ENCODE measurements at regions not wholly inside any gene's neighbourhood (a gene's known extent, or its start where the extent isn't known, plus 50 kb on each side); places are given as distances from the start of the nearest gene placed in this dataset.

DNA sequence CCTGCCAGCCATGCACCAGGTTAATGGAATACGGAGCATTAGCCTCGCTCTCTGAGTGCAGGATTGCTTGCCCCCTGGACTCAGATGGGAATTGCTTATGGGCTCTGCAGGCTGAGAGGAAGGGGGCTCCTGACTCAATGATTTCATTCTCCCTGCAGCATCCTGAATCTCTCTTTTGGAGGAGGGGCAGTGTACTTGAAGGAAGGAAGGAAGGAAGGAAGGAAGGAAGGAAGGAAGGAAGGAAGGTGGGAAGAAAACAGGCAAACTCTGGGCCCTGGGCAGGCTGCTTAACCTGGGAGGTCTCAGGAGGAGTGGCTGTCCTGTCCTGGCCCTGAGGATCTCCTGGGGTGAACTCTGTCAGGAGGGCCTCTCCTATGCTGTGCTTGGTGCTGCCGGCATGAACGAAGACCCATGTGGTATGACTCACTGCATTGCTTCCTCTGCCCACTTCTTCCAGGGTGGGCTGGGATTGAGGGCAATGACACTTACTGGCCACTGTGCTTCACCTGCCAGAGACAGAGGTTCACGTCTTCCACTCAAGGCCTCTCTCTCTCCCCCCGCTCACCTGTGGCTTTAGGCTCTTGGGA is 257.1 kb upstream of the CSF3R start:
- no peak for DNase-seq (ENCODE audit: low read depth in 1 of 2, low spot score in 2 of 2)
- ChIA-PET CTCF (ENCODE audit: partially characterized antibody) (interaction anchor here (1.0 kb wide), 1 partner anchor 13 kb away, joined by 3 read pairs; no protein-coding TSS in a partner anchor), POLR2A (ENCODE audit: partially characterized antibody) (no interaction called here)
- Histone ChIP-seq H2BK15ac (ENCODE audit: low read length) (no peak overlapping the region), H3K4ac (replicated peaks; ENCODE audit: insufficient read length, low read depth, low read length) (no peak overlapping the region), H3K4me3 (ENCODE audit: extremely low read depth in 1 of 4, insufficient read depth in 2 of 4, low read depth in 3 of 4, low read length in 4 of 4) (no peak overlapping the region), H2AFZ (ENCODE audit: low read length) (no peak overlapping the region), H2BK120ac (replicated peaks; ENCODE audit: low read depth, low read length) (no peak overlapping the region), H3K18ac (ENCODE audit: extremely low read depth, low read length) (no peak overlapping the region), H2AK5ac (ENCODE audit: low read depth, low read length) (no peak overlapping the region), H2BK20ac (ENCODE audit: low read length) (no peak overlapping the region), H3K27me3 (replicated peaks in 1 of 4; ENCODE audit: control insufficient read depth in 3 of 4, extremely low read depth in 1 of 4, insufficient read depth in 3 of 4, low read length in 3 of 4) (no peaks in the 10 kb centered on the region), H3K9me3 (ENCODE audit: insufficient read depth in 2 of 2, low read depth in 1 of 2, low read length in 1 of 2) (peaks cover 3% of the 10 kb centered on the region in 2 experiments; a peak in 1 of 4 replicates), H3K36me3 (ENCODE audit: control insufficient read depth in 2 of 4, insufficient read depth in 4 of 4, low read length in 3 of 4) (no peaks in the 10 kb centered on the region), H3K27ac (ENCODE audit: low read depth, low read length) (no peak overlapping the region), H3K56ac (replicated peaks; ENCODE audit: insufficient read length, low read depth, low read length) (no peak overlapping the region), H2BK5ac (ENCODE audit: low read depth, low read length) (no peak overlapping the region), H2BK12ac (ENCODE audit: low read depth, low read length) (no peak overlapping the region), H3K14ac (ENCODE audit: insufficient read length) (no peak overlapping the region), H3K79me2 (ENCODE audit: control insufficient read depth in 1 of 2, insufficient read depth in 2 of 2, low read length in 2 of 2) (no peaks in the 10 kb centered on the region), H3K79me1 (ENCODE audit: low read depth, low read length) (no peaks in the 10 kb centered on the region), H4K20me1 (replicated peaks in 1 of 2; ENCODE audit: control insufficient read depth in 1 of 2, insufficient read depth in 2 of 2, low read length in 2 of 2) (no peaks in the 10 kb centered on the region), H3K23ac (ENCODE audit: insufficient read length) (no peak overlapping the region), H3K9ac (replicated peaks in 1 of 4; ENCODE audit: extremely low read depth in 1 of 4, low read depth in 3 of 4, low read length in 3 of 4) (no peak overlapping the region; a peak in 1 of 7 replicates), H3K4me1 (replicated peaks in 1 of 4; ENCODE audit: control insufficient read depth in 3 of 4, insufficient read depth in 4 of 4, low read length in 3 of 4) (peaks cover 0 to 11% (median 3%) of the 10 kb centered on the region in 4 experiments; a peak in 3 of 7 replicates), H4K5ac (ENCODE audit: insufficient read length, low read depth, low read length) (no peak overlapping the region), H3K23me2 (ENCODE audit: low read depth, low read length) (no peaks in the 10 kb centered on the region), H3K4me2 (ENCODE audit: insufficient read depth in 1 of 2, low read depth in 2 of 2, low read length in 2 of 2) (no peak overlapping the region), H4K8ac (ENCODE audit: extremely low read depth, insufficient read depth, low read length) (no peak overlapping the region), H4K91ac (replicated peaks; ENCODE audit: insufficient read length, low read length) (no peak overlapping the region)
- 76% methylated on average over 6 of the region's 6 CpGs; no CpG with 5 or more reads in 1 of the 2 experiments for WGBS, 2 experiments (ENCODE audit: extremely low coverage in 1 of 2, insufficient coverage in 1 of 2, insufficient read length in 1 of 2, insufficient replicate concordance in 2 of 2, low coverage in 1 of 2, low lambda C conversion rate in 2 of 2, missing lambda C conversion rate in 1 of 2)
- no peak for FAIRE-seq
- TF ChIP-seq SIRT6 (IDR thresholded peaks at IDR 0.05; ENCODE audit: low read length) (no peak), ASH2L (IDR thresholded peaks at IDR 0.05; ENCODE audit: low read length) (no peak), MAFK (IDR thresholded peaks at IDR 0.05; ENCODE audit: low read depth, low read length) (no peak), KDM1A (IDR thresholded peaks at IDR 0.05; ENCODE audit: borderline replicate concordance, low read length) (no peak), RFX5 (IDR thresholded peaks at IDR 0.05; ENCODE audit: borderline replicate concordance, low read depth, low read length) (no peak), RAD21 (IDR thresholded peaks at IDR 0.05 in 1 of 2, conservative IDR thresholded peaks at IDR 0.05 in 1 of 2; ENCODE audit: low read depth in 2 of 2, low read length in 2 of 2) (no peak), TAF7 (optimal IDR thresholded peaks at IDR 0.05; ENCODE audit: borderline replicate concordance, low read depth, low read length) (no peak), EZH2 (IDR thresholded peaks at IDR 0.05; ENCODE audit: low read depth, low read length, severe bottlenecking) (no peak), CBX8 (IDR thresholded peaks at IDR 0.05; ENCODE audit: borderline replicate concordance, low read depth, low read length) (no peak), FOSL1 (IDR thresholded peaks at IDR 0.05; ENCODE audit: insufficient read depth, low read depth, low read length) (no peak), JUN (IDR thresholded peaks at IDR 0.05; ENCODE audit: low read depth, low read length) (no peak), GABPA (IDR thresholded peaks at IDR 0.05; ENCODE audit: borderline replicate concordance, insufficient read depth, low read length) (no peak)
- TF ChIP-seq, protein P1, sequence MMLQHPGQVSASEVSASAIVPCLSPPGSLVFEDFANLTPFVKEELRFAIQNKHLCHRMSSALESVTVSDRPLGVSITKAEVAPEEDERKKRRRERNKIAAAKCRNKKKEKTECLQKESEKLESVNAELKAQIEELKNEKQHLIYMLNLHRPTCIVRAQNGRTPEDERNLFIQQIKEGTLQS (IDR thresholded peaks at IDR 0.05; ENCODE audit: insufficient read depth, low read depth, low read length), result no peak

Measured in H1 (cell line).